Osteoblast (primary cell): ENCODE measurements at regions not wholly inside any gene's neighbourhood (a gene's known extent, or its start where the extent isn't known, plus 50 kb on each side); places are given as distances from the start of the nearest gene placed in this dataset.

Source experiments
- DNase-seq: peaks from one replicate; pipeline ENCODE4 v3.0.0; 2011; ENCODE audit warnings: low spot score, mixed read lengths; ENCODE audit not compliant: insufficient read length; ENCODE audit errors: missing footprints
- H2AFZ ChIP-seq: 2 replicates; pipeline ENCODE4 v1.6.0; 2011; ENCODE audit warnings: mild to moderate bottlenecking, low read length
- H3K27ac ChIP-seq: 2 replicates; pipeline ENCODE4 v1.5.1; 2011; ENCODE audit warnings: mild to moderate bottlenecking, low read depth, low read length, moderate library complexity
- H3K27me3 ChIP-seq: 2 replicates; pipeline ENCODE4 v1.6.0; 2012; ENCODE audit warnings: mild to moderate bottlenecking, control low read depth, inconsistent platforms, low read length, moderate library complexity; ENCODE audit not compliant: insufficient read depth
- H3K36me3 ChIP-seq: 2 replicates; pipeline ENCODE4 v1.5.1; 2011; ENCODE audit warnings: mild to moderate bottlenecking, low read length, control low read depth, moderate library complexity; ENCODE audit not compliant: insufficient read depth
- H3K4me1 ChIP-seq: 2 replicates; pipeline ENCODE4 v1.5.1; 2011; ENCODE audit warnings: mild to moderate bottlenecking, low read length, control low read depth, moderate library complexity; ENCODE audit not compliant: insufficient read depth
- H3K4me2 ChIP-seq: 2 replicates; pipeline ENCODE4 v1.6.0; 2011; ENCODE audit warnings: mild to moderate bottlenecking, low read length; ENCODE audit not compliant: insufficient read depth
- H3K4me3 ChIP-seq: fragments of 200-600 bp; sonication (generic); 3 replicates; pipeline ENCODE4 v1.5.1; 2012; ENCODE audit warnings: mild to moderate bottlenecking, low read length, inconsistent platforms; ENCODE audit not compliant: insufficient read depth
- H3K79me2 ChIP-seq: 2 replicates; pipeline ENCODE4 v1.6.0; 2012; ENCODE audit warnings: mild to moderate bottlenecking, low read length, control low read depth, inconsistent platforms; ENCODE audit not compliant: insufficient read depth
- H3K9me3 ChIP-seq: 2 replicates; pipeline ENCODE4 v1.5.1; 2011; ENCODE audit warnings: low read depth, low read length, control low read depth
- H4K20me1 ChIP-seq: 2 replicates; pipeline ENCODE4 v1.6.0; 2012; ENCODE audit warnings: mild to moderate bottlenecking, low read length, control low read depth; ENCODE audit not compliant: insufficient read depth
- TF ChIP-seq, protein P1 (sequence below): IDR thresholded peaks from 2 replicates; pipeline ENCODE4 v1.5.1; 2011; ENCODE audit warnings: mild to moderate bottlenecking, low read depth, low read length, moderate library complexity; ENCODE audit errors: extremely low read depth

DNA sequence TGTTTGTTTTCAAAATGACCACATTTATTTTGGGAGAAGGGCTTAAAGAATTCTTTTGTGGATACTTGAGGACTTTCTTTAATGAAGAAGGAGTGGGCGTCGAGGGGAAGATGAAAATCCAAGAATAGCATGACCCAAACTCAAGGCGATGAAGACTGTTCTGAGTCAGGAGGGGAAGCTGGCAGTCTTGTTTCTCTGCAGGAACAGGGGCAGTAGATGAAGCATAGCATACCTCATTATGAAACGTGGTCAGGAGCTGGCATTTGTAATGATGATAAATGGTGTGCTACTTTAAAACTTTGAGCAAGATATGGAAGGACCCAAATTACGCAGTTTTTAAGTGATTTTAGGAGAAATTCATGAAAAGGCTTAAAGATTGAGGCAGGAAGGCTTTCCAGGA, 549.0 kb downstream of the IGSF11 start:
- TF ChIP-seq, protein P1, sequence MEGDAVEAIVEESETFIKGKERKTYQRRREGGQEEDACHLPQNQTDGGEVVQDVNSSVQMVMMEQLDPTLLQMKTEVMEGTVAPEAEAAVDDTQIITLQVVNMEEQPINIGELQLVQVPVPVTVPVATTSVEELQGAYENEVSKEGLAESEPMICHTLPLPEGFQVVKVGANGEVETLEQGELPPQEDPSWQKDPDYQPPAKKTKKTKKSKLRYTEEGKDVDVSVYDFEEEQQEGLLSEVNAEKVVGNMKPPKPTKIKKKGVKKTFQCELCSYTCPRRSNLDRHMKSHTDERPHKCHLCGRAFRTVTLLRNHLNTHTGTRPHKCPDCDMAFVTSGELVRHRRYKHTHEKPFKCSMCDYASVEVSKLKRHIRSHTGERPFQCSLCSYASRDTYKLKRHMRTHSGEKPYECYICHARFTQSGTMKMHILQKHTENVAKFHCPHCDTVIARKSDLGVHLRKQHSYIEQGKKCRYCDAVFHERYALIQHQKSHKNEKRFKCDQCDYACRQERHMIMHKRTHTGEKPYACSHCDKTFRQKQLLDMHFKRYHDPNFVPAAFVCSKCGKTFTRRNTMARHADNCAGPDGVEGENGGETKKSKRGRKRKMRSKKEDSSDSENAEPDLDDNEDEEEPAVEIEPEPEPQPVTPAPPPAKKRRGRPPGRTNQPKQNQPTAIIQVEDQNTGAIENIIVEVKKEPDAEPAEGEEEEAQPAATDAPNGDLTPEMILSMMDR: no peak
- no peaks in the 10 kb centered on the region for H3K27me3 ChIP-seq
- H3K36me3 ChIP-seq: no peaks in the 10 kb centered on the region
- H3K4me3 ChIP-seq: no peak overlapping the region
- H3K9me3 ChIP-seq: no peaks in the 10 kb centered on the region
- no peaks in the 10 kb centered on the region for H3K79me2 ChIP-seq
- H2AFZ ChIP-seq: no peak overlapping the region
- DNase-seq: no peak
- no peak overlapping the region for H3K27ac ChIP-seq
- H4K20me1 ChIP-seq: no peaks in the 10 kb centered on the region
- no peaks in the 10 kb centered on the region for H3K4me1 ChIP-seq
- no peak overlapping the region for H3K4me2 ChIP-seq

DNA sequence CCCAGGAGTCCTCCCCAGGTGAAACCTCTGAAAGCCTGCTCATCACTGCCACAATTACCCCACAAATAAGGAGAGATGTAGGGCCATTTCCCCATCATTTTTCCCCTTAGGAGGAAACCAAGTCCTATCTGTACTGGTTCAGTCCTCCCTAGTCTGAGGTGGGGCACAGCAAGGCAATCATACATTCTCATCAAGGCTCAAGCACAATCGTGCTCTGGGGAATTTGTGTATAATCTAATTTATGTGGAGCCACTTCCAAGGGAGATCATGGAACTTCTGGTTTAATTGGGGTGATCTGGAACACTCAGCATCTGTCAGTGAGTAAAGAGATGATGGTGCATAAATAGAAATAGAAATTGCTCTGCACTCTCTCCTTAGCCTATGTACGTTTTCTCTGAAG, 546.9 kb downstream of the IGSF11 start:
- Histone ChIP-seq H3K36me3 (no peaks in the 10 kb centered on the region), H2AFZ (no peak overlapping the region), H3K27ac (no peak overlapping the region), H3K9me3 (no peaks in the 10 kb centered on the region), H4K20me1 (no peaks in the 10 kb centered on the region), H3K27me3 (no peaks in the 10 kb centered on the region), H3K4me3 (no peak overlapping the region), H3K79me2 (no peaks in the 10 kb centered on the region), H3K4me2 (no peak overlapping the region), H3K4me1 (no peaks in the 10 kb centered on the region)
- TF ChIP-seq, protein P1: no peak
- no peak for DNase-seq

DNA sequence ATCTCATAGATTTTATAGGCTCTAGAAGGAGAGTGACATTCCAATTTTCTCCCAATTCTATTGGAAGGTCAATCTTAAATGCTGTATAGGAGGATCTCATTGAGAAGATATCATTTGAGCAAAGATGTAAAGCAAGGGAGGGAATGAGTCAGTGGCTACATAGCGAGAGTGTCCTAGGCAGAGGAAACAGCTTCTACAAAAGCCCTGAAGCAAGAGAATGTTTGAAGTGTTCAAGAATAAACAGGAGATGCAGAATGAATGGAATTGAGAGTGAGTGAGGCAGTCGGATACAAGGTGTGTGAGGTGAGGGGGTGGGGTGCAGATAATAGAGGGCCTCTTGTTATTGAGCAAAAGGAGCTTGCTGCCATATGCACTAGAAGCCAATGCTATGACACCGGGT, 545.9 kb downstream of the IGSF11 start:
- Histone ChIP-seq H3K36me3 (no peaks in the 10 kb centered on the region), H2AFZ (no peak overlapping the region), H3K4me1 (no peaks in the 10 kb centered on the region), H3K27ac (no peak overlapping the region), H3K4me2 (no peak overlapping the region), H3K27me3 (no peaks in the 10 kb centered on the region), H3K4me3 (no peak overlapping the region), H3K9me3 (no peaks in the 10 kb centered on the region), H3K79me2 (no peaks in the 10 kb centered on the region), H4K20me1 (no peaks in the 10 kb centered on the region)
- TF ChIP-seq, protein P1: no peak
- DNase-seq: no peak

DNA sequence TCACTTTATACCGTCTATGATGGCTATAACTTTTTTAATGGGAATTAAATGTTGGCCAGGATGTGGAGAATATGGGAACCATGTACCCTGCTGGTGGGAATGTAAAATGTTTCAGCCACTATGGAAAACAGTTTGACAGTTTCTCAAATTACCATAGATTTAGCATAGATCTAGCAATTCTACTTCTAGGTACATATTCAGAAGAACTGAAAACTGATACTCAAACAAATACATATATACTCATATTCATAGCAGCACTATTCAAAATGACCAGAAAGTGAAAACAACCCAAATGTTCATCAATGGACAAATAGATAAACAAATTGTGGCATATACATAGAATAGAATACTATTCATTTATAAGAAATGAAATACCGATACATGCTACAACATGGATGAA, 539.4 kb downstream of the IGSF11 start:
- H3K9me3 ChIP-seq: no peaks in the 10 kb centered on the region
- TF ChIP-seq, protein P1: no peak

More for the DNA sequence above, 539.4 kb downstream of the IGSF11 start:
- no peaks in the 10 kb centered on the region for H3K79me2 ChIP-seq
- H3K4me3 ChIP-seq: no peak overlapping the region
- H3K27ac ChIP-seq: no peak overlapping the region
- no peaks in the 10 kb centered on the region for H3K27me3 ChIP-seq
- H3K36me3 ChIP-seq: no peaks in the 10 kb centered on the region
- H4K20me1 ChIP-seq: no peaks in the 10 kb centered on the region
- no peak for DNase-seq
- H3K4me1 ChIP-seq: no peaks in the 10 kb centered on the region
- no peak overlapping the region for H2AFZ ChIP-seq
- H3K4me2 ChIP-seq: no peak overlapping the region
